ENCODE measurements at regions not wholly inside any gene's neighbourhood (a gene's known extent, or its start where the extent isn't known, plus 50 kb on each side); places are given as distances from the start of the nearest gene placed in this dataset.

GRCh38 chr18:54020966-54021365 is 203.5 kb downstream of the MBD2 start:
- no peak for TF ChIP-seq CTCF (IDR thresholded peaks at IDR 0.05)
- TF ChIP-seq POLR2AphosphoS5 (IDR thresholded peaks at IDR 0.05; ENCODE audit: insufficient read depth in 1 of 2, low read depth in 1 of 2) = no peak
- no peak for TF ChIP-seq POLR2A (IDR thresholded peaks at IDR 0.05)
